ENCODE measurements at regions not wholly inside any gene's neighbourhood (a gene's known extent, or its start where the extent isn't known, plus 50 kb on each side); places are given as distances from the start of the nearest gene placed in this dataset.
A peak's percentile ranks its signal among the peaks of the same experiment; 100 is the strongest.

DNA sequence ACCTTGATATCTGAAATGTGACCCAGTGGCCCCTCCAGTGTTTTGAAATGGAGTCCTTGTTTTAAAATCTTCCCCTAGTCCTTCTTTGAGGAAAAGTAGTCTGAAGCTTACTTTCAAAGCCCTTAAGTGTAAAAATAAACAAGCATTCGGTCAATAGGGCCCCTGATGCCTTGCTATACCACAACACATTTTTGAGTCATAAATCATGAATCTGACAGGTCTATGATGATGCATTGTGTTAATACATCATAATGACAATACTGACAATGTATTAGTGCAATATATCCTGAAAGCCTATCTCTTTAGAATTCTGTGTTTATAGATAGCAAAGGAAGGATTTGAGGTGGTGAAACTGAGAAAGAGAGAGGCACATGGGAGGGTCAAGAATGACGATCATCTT lies 464.2 kb downstream of the MEIS1 start:
- H3K27ac ChIP-seq (replicated peaks in 1 of 4) = no peak overlapping the region
- H3K36me3 ChIP-seq = no peaks in the 10 kb centered on the region
- H3K27me3 ChIP-seq = no peaks in the 10 kb centered on the region
- WGBS = 64% methylated on average over 2 of the region's 2 CpGs
- H3K4me1 ChIP-seq = peaks cover 8 to 28% (median 16%) of the 10 kb centered on the region in 4 donors
- TF ChIP-seq POLR2A (IDR thresholded peaks at IDR 0.05; ENCODE audit: low read depth) = no peak
- TF ChIP-seq POLR2AphosphoS5 (IDR thresholded peaks at IDR 0.05) = no peak
- TF ChIP-seq EP300 (IDR thresholded peaks at IDR 0.05) = no peak
- TF ChIP-seq, protein P1, sequence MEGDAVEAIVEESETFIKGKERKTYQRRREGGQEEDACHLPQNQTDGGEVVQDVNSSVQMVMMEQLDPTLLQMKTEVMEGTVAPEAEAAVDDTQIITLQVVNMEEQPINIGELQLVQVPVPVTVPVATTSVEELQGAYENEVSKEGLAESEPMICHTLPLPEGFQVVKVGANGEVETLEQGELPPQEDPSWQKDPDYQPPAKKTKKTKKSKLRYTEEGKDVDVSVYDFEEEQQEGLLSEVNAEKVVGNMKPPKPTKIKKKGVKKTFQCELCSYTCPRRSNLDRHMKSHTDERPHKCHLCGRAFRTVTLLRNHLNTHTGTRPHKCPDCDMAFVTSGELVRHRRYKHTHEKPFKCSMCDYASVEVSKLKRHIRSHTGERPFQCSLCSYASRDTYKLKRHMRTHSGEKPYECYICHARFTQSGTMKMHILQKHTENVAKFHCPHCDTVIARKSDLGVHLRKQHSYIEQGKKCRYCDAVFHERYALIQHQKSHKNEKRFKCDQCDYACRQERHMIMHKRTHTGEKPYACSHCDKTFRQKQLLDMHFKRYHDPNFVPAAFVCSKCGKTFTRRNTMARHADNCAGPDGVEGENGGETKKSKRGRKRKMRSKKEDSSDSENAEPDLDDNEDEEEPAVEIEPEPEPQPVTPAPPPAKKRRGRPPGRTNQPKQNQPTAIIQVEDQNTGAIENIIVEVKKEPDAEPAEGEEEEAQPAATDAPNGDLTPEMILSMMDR (IDR thresholded peaks at IDR 0.05) = no peak
- H3K4me3 ChIP-seq = no peak overlapping the region
- intact Hi-C loops (cut with DNase I) = no loop called here
- H3K9me3 ChIP-seq = no peaks in the 10 kb centered on the region
- no peak for DNase-seq (ENCODE audit: extremely low spot score)

DNA sequence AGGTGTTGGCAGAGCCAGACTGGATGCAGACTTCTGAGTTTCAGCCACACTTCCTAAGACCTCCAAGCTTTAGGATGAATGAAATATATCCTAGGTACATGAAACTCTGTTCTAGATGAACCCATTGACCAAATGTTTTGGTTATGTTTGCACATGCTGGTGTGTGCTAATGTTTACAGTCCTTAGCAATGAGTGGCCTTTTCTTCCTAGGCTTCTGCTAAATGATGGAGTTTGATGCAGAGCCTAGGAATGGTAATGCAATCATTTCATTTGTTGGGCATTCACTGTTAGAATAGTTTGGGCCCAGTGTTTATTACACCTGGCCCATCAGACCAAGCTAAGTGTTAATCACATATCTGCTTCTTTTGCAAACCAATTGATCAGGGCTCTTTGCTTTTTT lies 464.7 kb downstream of the MEIS1 start:
- Histone ChIP-seq H3K27ac (replicated peaks in 1 of 4) (no peak overlapping the region), H3K4me3 (no peak overlapping the region), H3K4me1 (peaks cover 8 to 28% (median 16%) of the 10 kb centered on the region in 4 donors), H3K9me3 (no peaks in the 10 kb centered on the region), H3K36me3 (no peaks in the 10 kb centered on the region), H3K27me3 (no peaks in the 10 kb centered on the region)
- TF ChIP-seq POLR2A (IDR thresholded peaks at IDR 0.05; ENCODE audit: low read depth) = no peak
- TF ChIP-seq EP300 (IDR thresholded peaks at IDR 0.05) = no peak
- TF ChIP-seq, protein P1 (IDR thresholded peaks at IDR 0.05) = no peak
- TF ChIP-seq POLR2AphosphoS5 (IDR thresholded peaks at IDR 0.05) = no peak
- intact Hi-C loops (cut with DNase I) = no loop called here
- peak; percentile 62 for DNase-seq (ENCODE audit: extremely low spot score)

- H3K36me3 ChIP-seq = no peaks in the 10 kb centered on the region
- H3K4me3 ChIP-seq = no peak overlapping the region
- H3K27ac ChIP-seq (replicated peaks in 1 of 4) = no peak overlapping the region
- peak; percentile 81 for DNase-seq (ENCODE audit: extremely low spot score)
- no peaks in the 10 kb centered on the region for H3K27me3 ChIP-seq
- 52% methylated on average over 3 of the region's 3 CpGs for WGBS
- no peaks in the 10 kb centered on the region for H3K9me3 ChIP-seq
- no peak for TF ChIP-seq POLR2AphosphoS5 (IDR thresholded peaks at IDR 0.05)
- TF ChIP-seq, protein P1 (IDR thresholded peaks at IDR 0.05) = no peak
- TF ChIP-seq EP300 (IDR thresholded peaks at IDR 0.05) = no peak
- no peak for TF ChIP-seq POLR2A (IDR thresholded peaks at IDR 0.05; ENCODE audit: low read depth)
- intact Hi-C loops (cut with DNase I) = no loop called here
- peaks cover 8 to 28% (median 16%) of the 10 kb centered on the region in 4 donors for H3K4me1 ChIP-seq
Measured at GRCh38 chr2:66901344-66901743, 466.4 kb downstream of the MEIS1 start.

DNA sequence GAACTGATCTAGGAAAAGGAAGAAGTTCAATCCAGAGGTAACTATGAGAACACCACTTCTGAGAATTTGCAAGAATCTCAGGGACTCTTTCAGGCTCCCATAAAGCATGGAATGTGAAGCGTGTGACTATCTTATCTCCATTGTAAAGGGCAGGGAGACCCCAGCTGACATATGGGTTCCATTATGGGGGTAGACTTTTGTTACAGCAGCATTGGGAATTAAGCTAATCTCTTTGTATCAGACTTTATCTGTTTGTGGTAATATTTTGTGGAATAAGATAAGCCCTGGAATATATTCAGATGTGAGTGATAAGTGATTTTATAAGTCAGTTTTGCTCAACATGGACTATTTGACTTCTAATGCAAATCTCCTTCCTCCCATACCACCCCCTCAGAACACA lies 468.3 kb downstream of the MEIS1 start:
- 100% methylated on average over 1 of the region's 1 CpG for WGBS
- TF ChIP-seq POLR2A (IDR thresholded peaks at IDR 0.05; ENCODE audit: low read depth) = no peak
- TF ChIP-seq, protein P1 (IDR thresholded peaks at IDR 0.05) = no peak
- TF ChIP-seq POLR2AphosphoS5 (IDR thresholded peaks at IDR 0.05) = no peak
- no peak for TF ChIP-seq EP300 (IDR thresholded peaks at IDR 0.05)
- Histone ChIP-seq H3K27me3 (no peaks in the 10 kb centered on the region), H3K4me1 (peaks cover 0 to 9% (median 6%) of the 10 kb centered on the region in 4 donors), H3K27ac (replicated peaks in 1 of 4) (no peak overlapping the region), H3K4me3 (no peak overlapping the region), H3K36me3 (no peaks in the 10 kb centered on the region), H3K9me3 (no peaks in the 10 kb centered on the region)
- DNase-seq (ENCODE audit: extremely low spot score) = no peak
- intact Hi-C loops (cut with DNase I) = no loop called here

DNA sequence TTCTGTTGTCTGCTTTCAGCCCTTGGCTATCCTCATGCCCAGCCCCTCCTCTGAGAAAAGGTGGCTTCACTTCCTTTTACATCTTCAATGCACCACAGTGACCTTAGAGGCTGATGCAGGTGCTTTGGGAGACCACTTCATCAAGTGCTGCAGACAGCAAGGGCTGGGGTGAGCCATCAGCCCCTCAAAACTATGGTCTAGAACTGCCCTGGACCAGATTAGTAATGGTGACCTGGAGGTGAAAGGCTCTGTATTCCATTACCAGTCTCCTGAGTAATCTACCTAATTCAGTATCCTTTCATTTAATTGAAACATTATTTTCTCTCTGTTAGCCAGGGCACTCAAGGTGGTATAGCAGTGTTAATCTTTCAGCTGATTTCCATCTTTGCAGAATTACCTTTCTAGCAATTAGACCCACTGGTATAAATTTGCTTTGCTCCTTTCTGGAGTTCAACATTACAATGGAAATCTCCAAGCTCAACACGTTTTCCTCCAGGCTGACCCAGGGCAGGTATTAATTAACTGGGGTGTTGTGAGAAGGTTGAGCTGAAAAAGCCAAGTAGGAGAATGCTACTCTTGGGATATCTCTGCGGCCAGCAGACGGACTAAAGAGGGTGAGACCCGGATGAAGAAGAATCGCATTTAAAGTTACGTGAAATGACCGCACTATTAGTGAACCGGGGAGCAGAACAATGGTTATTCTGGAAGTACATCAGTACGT lies 469.0 kb downstream of the MEIS1 start:
- H3K36me3 ChIP-seq = no peaks in the 10 kb centered on the region
- H3K9me3 ChIP-seq = no peaks in the 10 kb centered on the region
- TF ChIP-seq, protein P1 (IDR thresholded peaks at IDR 0.05) = no peak
- TF ChIP-seq POLR2AphosphoS5 (IDR thresholded peaks at IDR 0.05) (no peak), POLR2A (IDR thresholded peaks at IDR 0.05; ENCODE audit: low read depth) (no peak), EP300 (IDR thresholded peaks at IDR 0.05) (no peak)
- 95% methylated on average over 9 of the region's 9 CpGs for whole genome bisulfite sequencing
- peaks cover 0 to 5% (median under 1%) of the 10 kb centered on the region in 4 donors for H3K4me1 ChIP-seq
- no peaks in the 10 kb centered on the region for H3K27me3 ChIP-seq
- no peak overlapping the region for H3K4me3 ChIP-seq
- intact Hi-C loops (cut with DNase I) = no loop called here
- H3K27ac ChIP-seq (replicated peaks in 1 of 4) = no peak overlapping the region
- peak; percentile 53 for DNase-seq (ENCODE audit: extremely low spot score)

All from esophagus muscularis mucosa (tissue), 4 donors.